ENCODE measurements at regions not wholly inside any gene's neighbourhood (a gene's known extent, or its start where the extent isn't known, plus 50 kb on each side); places are given as distances from the start of the nearest gene placed in this dataset.

- ChIA-PET POLR2A (no interaction called here), CTCF (no interaction called here)
- DNase-seq (ENCODE audit: low read depth, low spot score) = no peak
- no peak for TF ChIP-seq CTCF (IDR thresholded peaks at IDR 0.05; ENCODE audit: insufficient read depth, low read length, missing control alignments)
- no peak overlapping the region for H3K4me3 ChIP-seq (ENCODE audit: low read depth, low read length)
Measured at GRCh38 chr3:13179181-13179580, 106.0 kb upstream of the IQSEC1 start.

GRCh38 chr3:13178107-13178506 lies 104.9 kb upstream of the IQSEC1 start:
- CTCF ChIA-PET = no interaction called here
- POLR2A ChIA-PET = no interaction called here
- H3K4me3 ChIP-seq (ENCODE audit: low read depth, low read length) = no peak overlapping the region
- DNase-seq (ENCODE audit: low read depth, low spot score) = no peak
- TF ChIP-seq CTCF (IDR thresholded peaks at IDR 0.05; ENCODE audit: insufficient read depth, low read length, missing control alignments) = no peak

GRCh38 chr3:13177641-13178040 lies 104.4 kb upstream of the IQSEC1 start:
- no peak for TF ChIP-seq CTCF (IDR thresholded peaks at IDR 0.05; ENCODE audit: insufficient read depth, low read length, missing control alignments)
- CTCF ChIA-PET = no interaction called here
- no peak overlapping the region for H3K4me3 ChIP-seq (ENCODE audit: low read depth, low read length)
- POLR2A ChIA-PET = no interaction called here
- DNase-seq (ENCODE audit: low read depth, low spot score) = no peak

GRCh38 chr3:13177236-13177635 lies 104.0 kb upstream of the IQSEC1 start:
- no peak overlapping the region for H3K4me3 ChIP-seq (ENCODE audit: low read depth, low read length)
- ChIA-PET POLR2A (no interaction called here), CTCF (no interaction called here)
- TF ChIP-seq CTCF (IDR thresholded peaks at IDR 0.05; ENCODE audit: insufficient read depth, low read length, missing control alignments) = no peak
- DNase-seq (ENCODE audit: low read depth, low spot score) = no peak

- CTCF ChIA-PET = no interaction called here
- DNase-seq (ENCODE audit: low read depth, low spot score) = no peak
- no peak overlapping the region for H3K4me3 ChIP-seq (ENCODE audit: low read depth, low read length)
- POLR2A ChIA-PET = no interaction called here
- TF ChIP-seq CTCF (IDR thresholded peaks at IDR 0.05; ENCODE audit: insufficient read depth, low read length, missing control alignments) = no peak
Measured at GRCh38 chr3:13176445-13176844, 103.2 kb upstream of the IQSEC1 start.

- DNase-seq (ENCODE audit: low read depth, low spot score) = no peak
- POLR2A ChIA-PET = no interaction called here
Measured at GRCh38 chr3:13174803-13175135, 101.5 kb upstream of the IQSEC1 start.

More at GRCh38 chr3:13174803-13175135, 101.5 kb upstream of the IQSEC1 start:
- CTCF ChIA-PET = no interaction called here
- no peak overlapping the region for H3K4me3 ChIP-seq (ENCODE audit: low read depth, low read length)
- no peak for TF ChIP-seq CTCF (IDR thresholded peaks at IDR 0.05; ENCODE audit: insufficient read depth, low read length, missing control alignments)
